Esophagus squamous epithelium (tissue), 4 donors: ENCODE measurements at regions not wholly inside any gene's neighbourhood (a gene's known extent, or its start where the extent isn't known, plus 50 kb on each side); places are given as distances from the start of the nearest gene placed in this dataset.

ENCODE experiments used
- POLR2A ChIP-seq, 4 donors: fragments of 450-650 bp; IDR thresholded peaks; one replicate each; pipeline ENCODE4 v1.6.1; 2017; ENCODE audit warnings: antibody characterized with exemption in 4 of 4, mild to moderate bottlenecking in 4 of 4, moderate library complexity in 3 of 4
- TF ChIP-seq, protein P1 (sequence below), 6 experiments: fragments of 450-650 bp in 4 of 6; fragments of 200-600 bp in 2 of 6; sonication (generic) in 2 of 6; IDR thresholded peaks; one replicate each; pipeline ENCODE4 v1.5.1; 2016 to 2019; ENCODE audit warnings: antibody characterized with exemption in 6 of 6, mild to moderate bottlenecking in 4 of 6, moderate library complexity in 4 of 6

DNA sequence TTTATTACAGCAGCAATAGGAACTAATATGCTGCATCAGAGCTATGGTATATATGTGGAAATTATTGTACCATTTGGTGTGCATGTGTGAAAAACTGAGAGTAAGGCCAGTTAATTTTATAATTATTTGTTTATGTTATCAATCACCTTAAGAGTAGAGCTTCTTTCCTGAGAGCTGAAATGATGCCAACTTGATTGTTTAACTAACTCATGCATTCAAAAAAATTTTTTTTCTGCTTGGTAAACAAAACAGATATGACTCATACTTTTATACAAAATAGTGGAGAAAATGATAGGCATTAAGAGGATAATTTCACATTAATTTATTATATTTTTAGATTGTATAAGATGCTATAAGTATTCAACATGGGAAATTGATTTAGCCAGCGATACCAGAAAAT, 622.7 kb downstream of the RAPGEF2 start:
- TF ChIP-seq POLR2A (IDR thresholded peaks at IDR 0.05) = no peak
- TF ChIP-seq, protein P1, sequence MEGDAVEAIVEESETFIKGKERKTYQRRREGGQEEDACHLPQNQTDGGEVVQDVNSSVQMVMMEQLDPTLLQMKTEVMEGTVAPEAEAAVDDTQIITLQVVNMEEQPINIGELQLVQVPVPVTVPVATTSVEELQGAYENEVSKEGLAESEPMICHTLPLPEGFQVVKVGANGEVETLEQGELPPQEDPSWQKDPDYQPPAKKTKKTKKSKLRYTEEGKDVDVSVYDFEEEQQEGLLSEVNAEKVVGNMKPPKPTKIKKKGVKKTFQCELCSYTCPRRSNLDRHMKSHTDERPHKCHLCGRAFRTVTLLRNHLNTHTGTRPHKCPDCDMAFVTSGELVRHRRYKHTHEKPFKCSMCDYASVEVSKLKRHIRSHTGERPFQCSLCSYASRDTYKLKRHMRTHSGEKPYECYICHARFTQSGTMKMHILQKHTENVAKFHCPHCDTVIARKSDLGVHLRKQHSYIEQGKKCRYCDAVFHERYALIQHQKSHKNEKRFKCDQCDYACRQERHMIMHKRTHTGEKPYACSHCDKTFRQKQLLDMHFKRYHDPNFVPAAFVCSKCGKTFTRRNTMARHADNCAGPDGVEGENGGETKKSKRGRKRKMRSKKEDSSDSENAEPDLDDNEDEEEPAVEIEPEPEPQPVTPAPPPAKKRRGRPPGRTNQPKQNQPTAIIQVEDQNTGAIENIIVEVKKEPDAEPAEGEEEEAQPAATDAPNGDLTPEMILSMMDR (IDR thresholded peaks at IDR 0.05) = no peak
